Hematopoietic multipotent progenitor cell treated with erythropoietin and hydrocortisone succinate and interleukin-3 and kit ligand, for 6 days (in vitro differentiated cells): ENCODE measurements at regions not wholly inside any gene's neighbourhood (a gene's known extent, or its start where the extent isn't known, plus 50 kb on each side); places are given as distances from the start of the nearest gene placed in this dataset.
"Not testable (repeated sequence)": the region's sequence is repeated elsewhere in the genome, so short reads cannot be mapped to it uniquely, and the experiment has no call there.

Source experiments
- DNase-seq: peaks from one replicate; pipeline ENCODE4 v3.0.0-alpha.2; 2015

GRCh38 chr9:89952401-89952800, 347.6 kb downstream of the GADD45G start:
- DNase-seq, result no peak

GRCh38 chr9:89953263-89953662, 348.5 kb downstream of the GADD45G start:
- DNase-seq, result not testable (repeated sequence)

- DNase-seq, result no peak
Measured at GRCh38 chr9:89953824-89954615, 349.2 kb downstream of the GADD45G start.

GRCh38 chr9:89955144-89955543, 350.3 kb downstream of the GADD45G start:
- no peak for DNase-seq

- no peak for DNase-seq
Measured at GRCh38 chr9:89955626-89956025, 350.8 kb downstream of the GADD45G start.

- DNase-seq, result no peak
Measured at GRCh38 chr9:89956331-89956730, 351.5 kb downstream of the GADD45G start.

GRCh38 chr9:89956907-89957306, 352.1 kb downstream of the GADD45G start:
- DNase-seq, result no peak

- no peak for DNase-seq
Measured at GRCh38 chr9:89958086-89958485, 353.3 kb downstream of the GADD45G start.

- DNase-seq, result no peak
Measured at GRCh38 chr9:89961616-89962341, 357.0 kb downstream of the GADD45G start.

- DNase-seq, result no peak
Measured at GRCh38 chr9:89963280-89963679, 358.5 kb downstream of the GADD45G start.

- no peak for DNase-seq
Measured at GRCh38 chr9:89967527-89967926, 362.7 kb downstream of the GADD45G start.

- DNase-seq, result no peak
Measured at GRCh38 chr9:89969156-89969675, 364.4 kb downstream of the GADD45G start.

GRCh38 chr9:89969881-89970639, 365.2 kb downstream of the GADD45G start:
- no peak for DNase-seq

GRCh38 chr9:89970701-89971100, 365.9 kb downstream of the GADD45G start:
- DNase-seq, result no peak

- DNase-seq, result no peak
Measured at GRCh38 chr9:89972535-89972934, 367.7 kb downstream of the GADD45G start.

- no peak for DNase-seq
Measured at GRCh38 chr9:89974582-89974981, 369.8 kb downstream of the GADD45G start.

GRCh38 chr9:89975024-89975423, 370.2 kb downstream of the GADD45G start:
- no peak for DNase-seq

GRCh38 chr9:89975630-89976029, 370.8 kb downstream of the GADD45G start:
- no peak for DNase-seq

GRCh38 chr9:89978185-89978584, 373.4 kb downstream of the GADD45G start:
- DNase-seq, result no peak

GRCh38 chr9:89980600-89980999, 375.8 kb downstream of the GADD45G start:
- DNase-seq, result no peak

GRCh38 chr9:89982016-89982415, 377.2 kb downstream of the GADD45G start:
- no peak for DNase-seq

GRCh38 chr9:89983411-89983810, 378.6 kb downstream of the GADD45G start:
- no peak for DNase-seq

- no peak for DNase-seq
Measured at GRCh38 chr9:89984214-89984613, 379.4 kb downstream of the GADD45G start.
